MM.1S (cell line): ENCODE measurements at regions not wholly inside any gene's neighbourhood (a gene's known extent, or its start where the extent isn't known, plus 50 kb on each side); places are given as distances from the start of the nearest gene placed in this dataset.

ENCODE experiments used
- DNase-seq: peaks from one replicate; pipeline ENCODE4 v3.0.0-alpha.2; 2015
- H2AFZ ChIP-seq: fragments of 300-600 bp; sonication (generic); 2 replicates; pipeline ENCODE4 v1.6.0; 2016; ENCODE audit warnings: antibody characterized with exemption, low read length
- H3F3A ChIP-seq: fragments of 300-600 bp; sonication (generic); 2 replicates; pipeline ENCODE4 v1.6.1; 2016; ENCODE audit warnings: mild to moderate bottlenecking, antibody characterized with exemption, low read length, moderate library complexity, mixed read lengths; ENCODE audit not compliant: insufficient read depth
- H3K27ac ChIP-seq: fragments of 300-600 bp; sonication (generic); 2 replicates; pipeline ENCODE4 v1.5.1; 2016; ENCODE audit warnings: mild to moderate bottlenecking, low read length
- H3K27me3 ChIP-seq: fragments of 300-600 bp; sonication (generic); replicated peaks from 2 replicates; pipeline ENCODE4 v1.6.0; 2016; ENCODE audit warnings: low read length; ENCODE audit not compliant: insufficient read depth
- H3K36me3 ChIP-seq: fragments of 300-600 bp; sonication (generic); replicated peaks from 2 replicates; pipeline ENCODE4 v1.6.1; 2016; ENCODE audit warnings: mild to moderate bottlenecking, low read length, mixed read lengths; ENCODE audit not compliant: insufficient read depth
- H3K4me1 ChIP-seq: fragments of 300-600 bp; sonication (generic); 2 replicates; pipeline ENCODE4 v1.6.1; 2016; ENCODE audit warnings: low read length, mixed read lengths
- H3K4me2 ChIP-seq: fragments of 300-600 bp; sonication (generic); 2 replicates; pipeline ENCODE4 v1.6.0; 2016; ENCODE audit warnings: low read depth, low read length
- H3K4me3 ChIP-seq: fragments of 300-600 bp; sonication (generic); 2 replicates; pipeline ENCODE4 v1.5.1; 2016; ENCODE audit warnings: low read length, mixed read lengths
- H3K79me2 ChIP-seq: fragments of 300-600 bp; sonication (generic); 2 replicates; pipeline ENCODE4 v1.6.1; 2016; ENCODE audit warnings: mixed run types, low read length, mixed read lengths
- H3K9ac ChIP-seq: fragments of 300-600 bp; sonication (generic); 2 replicates; pipeline ENCODE4 v1.6.1; 2016; ENCODE audit warnings: low read length, mixed read lengths
- H3K9me2 ChIP-seq: fragments of 300-600 bp; sonication (generic); replicated peaks from 2 replicates; pipeline ENCODE4 v1.6.1; 2016; ENCODE audit warnings: mild to moderate bottlenecking, low read length, mixed read lengths; ENCODE audit not compliant: insufficient read depth
- H3K9me3 ChIP-seq: fragments of 300-600 bp; sonication (generic); replicated peaks from 2 replicates; pipeline ENCODE4 v1.6.1; 2016; ENCODE audit warnings: mild to moderate bottlenecking, low read length, mixed read lengths; ENCODE audit not compliant: insufficient read depth
- H4K20me1 ChIP-seq: fragments of 300-600 bp; sonication (generic); 2 replicates; pipeline ENCODE4 v1.6.1; 2016; ENCODE audit warnings: mild to moderate bottlenecking, low read length, moderate library complexity, mixed read lengths; ENCODE audit not compliant: insufficient read depth
- CTCF ChIP-seq: fragments of 300-600 bp; sonication (generic); IDR thresholded peaks from 2 replicates; pipeline ENCODE4 v1.5.1; 2016; ENCODE audit warnings: antibody characterized with exemption, low read length, mixed read lengths
- EZH2 ChIP-seq: fragments of 300-600 bp; sonication (generic); optimal IDR thresholded peaks from 2 replicates; pipeline ENCODE3; 2017; ENCODE audit warnings: low read depth, mild to moderate bottlenecking, antibody characterized with exemption, low read length, mixed read lengths
- EZH2phosphoT487 ChIP-seq: fragments of 300-600 bp; sonication (generic); IDR thresholded peaks from 2 replicates; pipeline ENCODE4 v1.6.1; 2018; ENCODE audit warnings: antibody characterized with exemption, low read length

GRCh38 chr4:183823434-183823833 is 81.7 kb upstream of the STOX2 start:
- Histone ChIP-seq H3K79me2 (no peaks in the 10 kb centered on the region), H3F3A (no peaks in the 10 kb centered on the region), H3K27me3 (no peaks in the 10 kb centered on the region), H3K27ac (no peak overlapping the region), H3K4me1 (no peaks in the 10 kb centered on the region), H4K20me1 (no peaks in the 10 kb centered on the region), H2AFZ (no peak overlapping the region), H3K9ac (no peak overlapping the region), H3K4me2 (no peak overlapping the region), H3K4me3 (no peak overlapping the region), H3K9me2 (no peaks in the 10 kb centered on the region), H3K36me3 (no peaks in the 10 kb centered on the region), H3K9me3 (no peaks in the 10 kb centered on the region)
- no peak for TF ChIP-seq EZH2phosphoT487
- no peak for TF ChIP-seq CTCF
- TF ChIP-seq EZH2 = no peak
- no peak for DNase-seq

- H3F3A ChIP-seq = no peaks in the 10 kb centered on the region
- H3K4me1 ChIP-seq = no peaks in the 10 kb centered on the region
- H3K4me3 ChIP-seq = no peak overlapping the region
- H3K79me2 ChIP-seq = no peaks in the 10 kb centered on the region
- no peaks in the 10 kb centered on the region for H3K27me3 ChIP-seq
- TF ChIP-seq EZH2phosphoT487 (no peak), EZH2 (no peak), CTCF (no peak)
- DNase-seq = no peak
- no peaks in the 10 kb centered on the region for H3K9me3 ChIP-seq
- no peaks in the 10 kb centered on the region for H4K20me1 ChIP-seq
- H3K27ac ChIP-seq = no peak overlapping the region
- H2AFZ ChIP-seq = no peak overlapping the region
- no peak overlapping the region for H3K4me2 ChIP-seq
- H3K9me2 ChIP-seq = no peaks in the 10 kb centered on the region
- H3K9ac ChIP-seq = no peak overlapping the region
- no peaks in the 10 kb centered on the region for H3K36me3 ChIP-seq
Observed at GRCh38 chr4:183825346-183825745, 79.8 kb upstream of the STOX2 start.

GRCh38 chr4:183826461-183826860 is 78.6 kb upstream of the STOX2 start:
- H3K4me1 ChIP-seq = no peaks in the 10 kb centered on the region
- H3K4me3 ChIP-seq = no peak overlapping the region
- no peak overlapping the region for H3K4me2 ChIP-seq
- TF ChIP-seq EZH2 (no peak), EZH2phosphoT487 (no peak), CTCF (no peak)
- no peak for DNase-seq
- H3K9ac ChIP-seq = no peak overlapping the region
- no peaks in the 10 kb centered on the region for H3K27me3 ChIP-seq
- no peaks in the 10 kb centered on the region for H3F3A ChIP-seq
- no peak overlapping the region for H3K27ac ChIP-seq
- H4K20me1 ChIP-seq = no peaks in the 10 kb centered on the region
- H3K36me3 ChIP-seq = no peaks in the 10 kb centered on the region
- H3K79me2 ChIP-seq = no peaks in the 10 kb centered on the region
- H3K9me2 ChIP-seq = no peaks in the 10 kb centered on the region
- H3K9me3 ChIP-seq = no peaks in the 10 kb centered on the region
- no peak overlapping the region for H2AFZ ChIP-seq

- Histone ChIP-seq H3K9me2 (no peaks in the 10 kb centered on the region), H4K20me1 (no peaks in the 10 kb centered on the region), H3K9me3 (no peaks in the 10 kb centered on the region), H2AFZ (no peak overlapping the region), H3K4me3 (no peak overlapping the region), H3K36me3 (no peaks in the 10 kb centered on the region), H3K9ac (no peak overlapping the region), H3K27ac (no peak overlapping the region), H3K4me2 (no peak overlapping the region), H3K79me2 (no peaks in the 10 kb centered on the region), H3K4me1 (no peaks in the 10 kb centered on the region), H3F3A (no peaks in the 10 kb centered on the region), H3K27me3 (no peaks in the 10 kb centered on the region)
- TF ChIP-seq EZH2phosphoT487 (no peak), CTCF (no peak), EZH2 (no peak)
- DNase-seq = no peak
Observed at GRCh38 chr4:183828125-183828524, 77.0 kb upstream of the STOX2 start.
